Stimulated activated CD8-positive, alpha-beta memory T cell treated with anti-CD3 and anti-CD28 coated beads, Interleukin-4, amount 100 ng/mL, for 4 hours (primary cell): ENCODE measurements at regions not wholly inside any gene's neighbourhood (a gene's known extent, or its start where the extent isn't known, plus 50 kb on each side); places are given as distances from the start of the nearest gene placed in this dataset.

Source experiments
- DNase-seq, 2 donors: peaks; one replicate each; pipeline ENCODE4 v3.0.0-alpha.2; 2020; ENCODE audit warnings: low read depth in 2 of 2, low spot score in 1 of 2

DNA sequence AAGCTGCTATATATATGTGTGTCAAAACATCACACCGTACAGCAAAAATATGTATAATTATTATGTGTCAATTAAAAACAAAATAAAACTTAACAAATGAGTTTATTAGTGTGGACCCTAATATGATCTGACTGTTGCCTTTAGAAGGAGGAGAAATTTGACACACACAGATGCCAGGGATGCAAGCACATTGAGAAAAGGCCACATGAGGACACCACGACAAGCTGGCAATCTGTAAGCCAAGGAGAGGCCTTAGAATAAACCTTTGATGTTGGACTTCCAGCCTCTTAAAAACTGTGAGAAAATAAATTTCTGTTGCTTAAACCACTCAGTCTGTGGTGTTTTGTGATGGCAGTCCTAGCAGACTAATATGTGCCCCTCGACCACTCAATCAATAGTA lies 214.7 kb downstream of the KCNS3 start:
- DNase-seq, result no peak

DNA sequence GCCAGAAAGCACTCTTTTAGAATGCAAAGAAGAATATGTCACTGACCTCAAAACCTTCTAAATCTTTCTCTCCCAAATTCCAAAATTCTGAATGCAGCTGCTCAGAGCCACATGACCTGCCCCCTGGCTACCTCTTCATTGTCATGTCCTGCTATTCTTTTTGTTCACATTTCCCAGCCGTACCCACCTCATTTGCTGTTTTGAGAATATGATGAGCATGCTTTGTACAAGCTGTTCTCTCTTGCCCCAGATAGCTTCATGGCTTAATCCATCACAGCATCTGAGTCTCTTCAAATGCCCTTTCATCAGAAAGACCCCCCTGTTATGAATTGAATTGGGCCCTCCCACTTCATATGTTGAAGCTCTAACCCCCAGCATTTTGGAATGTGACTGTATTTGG lies 214.3 kb downstream of the KCNS3 start:
- DNase-seq, result no peak

- DNase-seq, result no peak
Measured at GRCh38 chr2:18085593-18085992, 207.1 kb downstream of the KCNS3 start.

DNA sequence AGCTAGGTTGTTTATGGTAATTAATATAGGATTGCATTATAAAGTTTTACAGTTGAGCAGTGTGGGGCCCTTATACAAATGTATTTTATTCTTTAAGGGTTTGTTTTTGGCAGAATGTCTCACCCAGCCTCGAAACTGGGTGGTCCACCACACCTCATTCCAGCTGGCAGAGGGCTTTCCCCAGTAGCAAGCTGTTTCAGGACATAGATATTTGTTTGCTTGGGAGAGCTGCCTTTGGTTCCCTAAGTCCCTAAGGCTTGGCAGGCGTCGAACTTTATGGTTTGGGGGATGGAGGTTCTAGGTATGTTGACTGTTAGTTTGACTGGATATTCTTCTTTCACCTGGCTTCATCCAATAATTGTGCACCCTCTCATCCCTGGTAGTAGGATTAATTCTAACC lies 205.9 kb downstream of the KCNS3 start:
- no peak for DNase-seq

DNA sequence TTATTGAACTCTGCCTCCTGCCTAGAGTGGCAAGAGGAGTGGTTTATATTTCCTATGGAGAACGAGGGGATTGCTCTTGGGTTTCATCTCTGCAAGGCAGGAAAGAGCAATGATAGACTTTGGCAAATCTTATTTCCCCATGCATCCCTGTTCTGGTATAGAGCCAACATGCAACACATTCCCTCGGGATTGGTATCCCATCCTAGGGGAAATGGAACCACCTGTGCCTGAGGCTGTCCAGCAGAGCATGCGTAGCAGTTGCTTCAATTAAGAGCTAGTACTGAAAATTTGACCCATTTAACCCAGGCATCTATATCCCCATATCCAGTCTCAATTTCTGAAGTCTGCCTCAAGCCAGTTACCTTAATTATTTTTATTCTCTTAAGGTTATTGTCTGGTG lies 205.3 kb downstream of the KCNS3 start:
- DNase-seq, result no peak

- no peak for DNase-seq
Measured at GRCh38 chr2:18078216-18078615, 199.7 kb downstream of the KCNS3 start.

- DNase-seq, result no peak
Measured at GRCh38 chr2:18077704-18078103, 199.2 kb downstream of the KCNS3 start.

DNA sequence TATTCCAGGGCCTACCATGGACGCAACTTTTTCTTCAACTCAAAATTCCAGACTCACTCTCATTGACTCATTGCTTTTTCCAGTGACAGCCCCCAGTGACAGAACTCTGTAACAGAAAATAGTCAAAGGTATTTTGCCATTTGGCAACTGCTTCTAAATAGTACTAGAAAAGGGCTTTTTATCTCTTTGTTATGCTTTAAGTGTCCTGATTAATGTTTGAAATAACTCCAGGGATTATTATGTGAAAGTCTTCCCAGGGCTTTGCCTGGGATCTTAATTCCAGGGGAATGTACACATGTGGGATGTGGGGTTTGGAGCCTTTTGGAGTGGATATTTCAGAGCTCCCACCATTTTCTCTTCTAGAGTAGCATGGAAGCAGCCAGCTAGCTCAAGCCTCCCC lies 198.8 kb downstream of the KCNS3 start:
- DNase-seq, result no peak

GRCh38 chr2:18074476-18074875 lies 196.0 kb downstream of the KCNS3 start:
- no peak for DNase-seq

- DNase-seq, result no peak
Measured at GRCh38 chr2:18073601-18074000, 195.1 kb downstream of the KCNS3 start.

GRCh38 chr2:18067588-18068384 lies 189.3 kb downstream of the KCNS3 start:
- DNase-seq, result no peak

DNA sequence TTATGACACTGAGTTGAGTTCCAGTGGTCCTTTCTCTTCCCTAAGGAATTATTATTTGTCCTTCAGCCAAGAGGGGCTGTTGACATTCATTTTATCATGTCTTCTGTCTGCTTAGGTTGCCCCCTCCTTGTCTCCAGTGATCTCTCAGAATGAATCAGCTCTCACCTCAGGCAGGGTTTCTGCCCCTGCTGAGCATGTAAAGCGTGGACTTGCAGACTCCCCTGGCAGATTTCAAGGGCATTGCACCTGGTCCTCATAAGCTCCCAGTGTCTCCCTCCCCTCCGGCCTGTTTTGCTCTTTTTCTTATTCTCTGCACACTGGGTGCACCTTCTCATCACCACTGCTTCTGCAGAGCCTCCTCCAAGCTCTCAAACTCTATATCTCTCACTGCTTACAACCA lies 188.4 kb downstream of the KCNS3 start:
- no peak for DNase-seq

- DNase-seq, result no peak
Measured at GRCh38 chr2:18066066-18066465, 187.6 kb downstream of the KCNS3 start.

DNA sequence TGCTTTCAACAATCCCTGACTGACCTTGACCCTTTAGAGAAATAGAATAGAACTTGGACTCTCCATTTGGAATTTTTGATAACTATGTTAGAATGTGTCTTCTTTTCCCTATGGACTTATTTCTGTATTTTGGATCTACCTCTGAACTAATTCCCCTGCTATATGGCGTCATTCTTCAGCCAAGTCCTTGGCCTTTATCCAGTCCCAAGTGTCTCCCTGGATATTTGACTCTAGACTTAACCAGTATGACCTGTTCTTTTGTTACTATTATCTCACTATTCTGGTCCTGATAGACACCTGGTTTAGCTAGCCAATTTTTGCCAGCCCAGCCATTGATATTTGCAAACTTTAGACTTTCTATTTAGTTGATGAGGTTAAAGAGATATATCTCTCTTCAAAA lies 186.8 kb downstream of the KCNS3 start:
- no peak for DNase-seq

- DNase-seq, result no peak
Measured at GRCh38 chr2:18063826-18064470, 185.5 kb downstream of the KCNS3 start.

DNA sequence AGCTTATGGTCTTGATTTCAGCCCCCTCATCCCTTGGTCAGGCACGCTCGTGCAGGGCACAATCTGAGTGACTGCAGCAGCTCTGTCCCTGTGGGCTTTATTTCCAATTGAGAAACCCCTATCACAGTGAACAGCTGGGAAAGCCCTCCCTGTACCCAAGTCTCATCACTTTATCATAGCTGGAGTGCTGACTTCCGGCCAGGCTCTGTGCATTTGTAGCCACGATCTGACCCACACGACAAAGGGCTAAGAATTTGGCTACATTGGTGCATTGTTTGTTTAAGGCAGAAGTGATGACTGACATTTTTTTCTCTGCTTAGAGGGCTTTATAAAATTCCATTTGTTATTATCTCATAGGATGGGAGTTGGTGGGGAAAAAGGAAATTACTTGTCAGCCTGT lies 184.4 kb downstream of the KCNS3 start:
- no peak for DNase-seq

DNA sequence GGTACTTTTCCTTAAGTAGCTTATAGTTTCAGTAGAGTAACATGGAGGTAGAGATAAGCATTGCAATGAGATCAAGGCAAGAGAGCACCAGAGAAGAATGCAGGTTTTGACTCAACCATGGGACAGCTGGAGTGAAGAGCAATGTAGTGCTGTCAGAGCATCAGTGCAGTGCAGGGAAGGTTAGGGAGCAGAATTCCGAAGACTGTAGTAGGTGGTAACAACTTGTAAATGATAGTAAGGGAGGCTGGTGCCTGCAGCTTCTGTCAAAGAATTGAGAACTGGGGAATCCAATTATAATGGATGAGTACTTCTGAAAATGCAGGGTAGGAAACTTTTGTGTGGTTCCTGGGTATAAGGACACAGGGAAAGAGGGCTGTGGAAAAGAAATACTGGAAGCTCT lies 183.2 kb downstream of the KCNS3 start:
- no peak for DNase-seq

DNA sequence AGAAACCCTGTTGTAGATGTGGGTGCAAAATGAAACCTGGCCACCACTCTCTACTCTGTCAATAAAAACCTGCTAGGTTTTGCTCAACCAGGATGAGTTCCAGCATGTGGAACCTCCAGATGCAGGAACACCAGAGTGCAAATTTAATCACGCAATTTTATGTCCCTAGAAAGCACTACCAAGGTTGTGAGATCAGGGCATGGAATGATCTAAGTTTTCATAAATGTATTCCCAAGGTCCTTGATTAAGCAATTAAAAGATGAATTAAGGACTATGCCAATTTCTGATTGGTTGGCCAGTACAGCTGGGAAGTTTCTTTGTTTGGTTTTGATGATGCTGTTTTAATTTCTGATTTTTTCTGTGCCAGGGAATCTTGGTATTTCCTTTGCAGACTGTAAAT lies 179.2 kb downstream of the KCNS3 start:
- no peak for DNase-seq

- no peak for DNase-seq
Measured at GRCh38 chr2:18055290-18055689, 176.8 kb downstream of the KCNS3 start.

GRCh38 chr2:18050001-18050400 lies 171.5 kb downstream of the KCNS3 start:
- no peak for DNase-seq

DNA sequence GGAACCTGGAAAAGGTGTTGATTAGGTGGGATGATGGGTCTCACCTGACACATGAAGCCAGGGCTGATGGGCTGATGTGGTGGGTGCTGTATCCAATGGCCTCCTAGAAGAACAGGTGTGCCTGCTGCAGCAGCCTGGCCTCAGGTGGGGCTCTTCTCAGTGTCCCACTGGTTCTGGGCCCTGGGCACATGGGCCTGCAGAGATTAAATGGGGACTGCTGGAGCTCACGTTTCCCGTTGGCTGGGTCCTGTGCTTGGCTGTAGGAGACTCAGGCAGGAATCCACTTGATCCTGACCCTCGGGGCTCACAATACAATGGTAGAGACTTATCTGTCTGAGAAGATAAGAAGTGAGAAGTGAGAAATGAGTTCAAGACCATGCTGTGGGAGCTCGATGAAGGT lies 170.9 kb downstream of the KCNS3 start:
- no peak for DNase-seq

DNA sequence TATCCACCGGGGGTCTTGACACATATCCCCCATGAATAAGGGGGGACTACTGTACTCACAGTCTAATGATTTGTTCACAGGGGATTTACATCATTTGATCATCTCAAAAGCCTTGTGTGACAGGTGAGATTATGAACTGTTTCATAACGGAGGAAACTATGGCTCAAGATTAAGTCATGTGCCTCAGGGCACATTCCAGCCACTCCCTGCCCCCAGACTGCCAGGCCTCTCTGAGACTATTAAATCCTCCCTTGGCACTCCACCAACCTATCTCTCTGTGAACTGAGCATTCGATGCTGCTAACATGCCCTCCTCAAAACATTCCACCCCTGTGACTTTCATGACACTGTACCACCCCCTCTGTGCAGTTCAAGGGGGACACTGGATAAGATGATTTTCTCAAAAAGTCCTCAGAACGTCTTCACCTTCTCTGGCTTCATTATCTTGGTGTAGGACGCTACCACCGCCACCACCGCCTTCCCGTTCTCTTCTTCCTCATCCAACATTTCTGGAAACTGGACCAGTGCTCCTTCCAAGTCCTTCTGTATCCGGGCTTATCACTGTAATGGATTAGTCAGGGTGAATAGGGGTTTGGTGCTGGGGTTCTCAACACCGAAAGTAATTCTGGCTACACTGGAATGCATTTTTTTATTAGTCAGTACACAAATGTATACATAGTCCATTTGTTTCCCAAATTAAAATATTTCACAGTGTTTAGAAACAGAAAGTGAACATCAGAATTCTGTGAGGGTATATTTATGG lies 169.6 kb downstream of the KCNS3 start:
- no peak for DNase-seq
